K562 (cell line): ENCODE measurements at regions not wholly inside any gene's neighbourhood (a gene's known extent, or its start where the extent isn't known, plus 50 kb on each side); places are given as distances from the start of the nearest gene placed in this dataset.

Experiments used
- BCL6 ChIP-seq: fragments of 250-450 bp; sonication (Bioruptor Pico); IDR thresholded peaks from 2 replicates; pipeline ENCODE4 v1.4.0; 2020
- BCOR ChIP-seq: fragments of 450-650 bp; IDR thresholded peaks from 2 replicates; pipeline ENCODE4 v1.6.1; 2016
- CHD2 ChIP-seq: IDR thresholded peaks from 2 replicates; pipeline ENCODE4 v1.6.1; 2011; ENCODE audit warnings: low read depth, low read length
- GABPA ChIP-seq: fragments of 200-800 bp; sonication (Bioruptor generic); conservative IDR thresholded peaks from 2 replicates; pipeline ENCODE4 v1.6.1; 2016; ENCODE audit warnings: low read depth, missing genetic modification characterization, missing compliant biosample characterization
- GTF2F1 ChIP-seq: IDR thresholded peaks from 2 replicates; pipeline ENCODE4 v1.6.1; 2011; ENCODE audit warnings: low read depth, low read length, improper control_type of control experiment
- JUN ChIP-seq, 2 experiments: sonication (generic) in 1 of 2; formaldehyde crosslinking in 1 of 2; IDR thresholded peaks; 2 replicates each; pipeline versions ENCODE4 v1.6.1 to v1.8.0; 2012 to 2022; ENCODE audit warnings: borderline replicate concordance in 2 of 2, mild to moderate bottlenecking in 2 of 2, improper control_type of control experiment in 1 of 2, low read depth in 1 of 2, low read length in 1 of 2, missing genetic modification reagents in 1 of 2
- KDM2B ChIP-seq: fragments of 250-450 bp; sonication (Bioruptor Pico); IDR thresholded peaks from 2 replicates; pipeline ENCODE4 v1.8.0; 2021; ENCODE audit warnings: mild to moderate bottlenecking, moderate library complexity
- KLF13 ChIP-seq: fragments of 450-650 bp; IDR thresholded peaks from 2 replicates; pipeline ENCODE4 v1.6.1; 2016; ENCODE audit warnings: missing genetic modification characterization, low read depth, mild to moderate bottlenecking, missing compliant biosample characterization, moderate library complexity, borderline replicate concordance
- MAFG ChIP-seq: fragments of 450-650 bp; conservative IDR thresholded peaks from 2 replicates; pipeline ENCODE4 v1.6.1; 2016; ENCODE audit warnings: missing genetic modification characterization, missing compliant biosample characterization
- MAX ChIP-seq: sonication (generic); formaldehyde crosslinking; IDR thresholded peaks from 2 replicates; pipeline ENCODE4 v1.9.0; 2022; ENCODE audit warnings: mild to moderate bottlenecking, missing genetic modification reagents
- RUNX1 ChIP-seq: sonication (generic); IDR thresholded peaks from 2 replicates; pipeline ENCODE4 v1.6.1; 2016; ENCODE audit warnings: antibody characterized with exemption, low read depth
- SP1 ChIP-seq: sonication (generic); formaldehyde crosslinking; IDR thresholded peaks from 2 replicates; pipeline ENCODE4 v1.8.1; 2022; ENCODE audit warnings: mild to moderate bottlenecking, missing genetic modification reagents
- ZNF584 ChIP-seq: fragments of 200-800 bp; sonication (Bioruptor generic); IDR thresholded peaks from 2 replicates; pipeline ENCODE4 v1.6.1; 2016; ENCODE audit warnings: low read depth, mild to moderate bottlenecking, missing genetic modification characterization, missing compliant biosample characterization
- TF ChIP-seq, protein P1 (sequence below), 2 experiments: fragments of 450-650 bp; IDR thresholded peaks; 2 replicates each; pipeline ENCODE4 v1.6.1; 2018; ENCODE audit warnings: mild to moderate bottlenecking in 2 of 2, low read depth in 1 of 2; ENCODE audit not compliant: partially characterized antibody in 2 of 2
- TF ChIP-seq, protein P2 (sequence below), 3 experiments: fragments of 200-800 bp in 1 of 3; sonication (Bioruptor generic) in 1 of 3; sonication (generic) in 1 of 3; formaldehyde crosslinking in 1 of 3; IDR thresholded peaks; 2 replicates each; pipeline versions ENCODE4 v1.6.1 to v1.8.0; 2016 to 2022; ENCODE audit warnings: mild to moderate bottlenecking in 2 of 3, missing compliant biosample characterization in 2 of 3, missing genetic modification characterization in 2 of 3, missing genetic modification reagents in 1 of 3
- TF ChIP-seq, protein P3 (sequence below): fragments of 450-650 bp; conservative IDR thresholded peaks from 2 replicates; pipeline ENCODE4 v1.6.1; 2016; ENCODE audit warnings: missing genetic modification characterization, low read depth, mild to moderate bottlenecking, missing compliant biosample characterization, moderate library complexity
- TF ChIP-seq, protein P4 (sequence below): fragments of 250-450 bp; sonication (Bioruptor Pico); IDR thresholded peaks from 2 replicates; pipeline ENCODE4 v1.9.0; 2021; ENCODE audit warnings: mild to moderate bottlenecking, inconsistent platforms

DNA sequence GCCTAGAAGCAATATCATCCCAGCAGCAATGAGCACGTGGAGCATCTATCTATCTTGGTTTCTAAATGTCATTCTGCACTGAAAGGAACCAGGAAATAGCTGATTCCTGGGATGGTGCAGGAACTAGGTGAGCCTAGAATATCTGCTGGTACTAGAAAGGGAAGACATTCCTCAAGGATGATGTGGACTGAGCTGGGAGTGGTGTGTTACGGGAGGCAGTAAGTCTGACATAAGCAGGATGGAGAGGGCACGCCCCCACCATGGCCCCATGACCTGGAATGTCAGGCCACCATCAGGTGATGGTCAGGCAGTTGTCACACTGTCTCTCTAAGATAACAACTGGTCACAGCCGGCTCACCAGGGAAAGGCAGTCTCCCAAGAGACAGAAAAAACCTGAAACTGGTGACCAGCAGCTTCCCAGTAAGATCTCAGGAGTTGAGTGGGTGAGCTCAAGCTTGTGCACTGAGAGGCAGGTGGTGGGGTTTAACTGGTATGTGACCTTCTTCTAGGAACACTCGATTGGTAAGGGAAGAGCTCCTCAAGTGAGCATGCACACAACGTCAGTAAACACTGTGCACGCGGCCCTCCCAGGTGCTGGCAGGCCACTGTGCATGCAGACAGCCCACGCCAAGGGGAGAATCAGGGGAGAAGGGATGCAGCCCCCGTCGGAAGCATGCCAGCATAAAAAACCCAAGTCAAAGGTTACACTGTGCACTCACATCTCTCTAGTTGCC is 148.7 kb downstream of the ADSS2 start (continued):
- TF ChIP-seq KDM2B (CRISPR knock-in tag): no peak
- peak; percentile 80; the same call in 1 of the 2 replicates for TF ChIP-seq ZNF584
- TF ChIP-seq, protein P1, sequence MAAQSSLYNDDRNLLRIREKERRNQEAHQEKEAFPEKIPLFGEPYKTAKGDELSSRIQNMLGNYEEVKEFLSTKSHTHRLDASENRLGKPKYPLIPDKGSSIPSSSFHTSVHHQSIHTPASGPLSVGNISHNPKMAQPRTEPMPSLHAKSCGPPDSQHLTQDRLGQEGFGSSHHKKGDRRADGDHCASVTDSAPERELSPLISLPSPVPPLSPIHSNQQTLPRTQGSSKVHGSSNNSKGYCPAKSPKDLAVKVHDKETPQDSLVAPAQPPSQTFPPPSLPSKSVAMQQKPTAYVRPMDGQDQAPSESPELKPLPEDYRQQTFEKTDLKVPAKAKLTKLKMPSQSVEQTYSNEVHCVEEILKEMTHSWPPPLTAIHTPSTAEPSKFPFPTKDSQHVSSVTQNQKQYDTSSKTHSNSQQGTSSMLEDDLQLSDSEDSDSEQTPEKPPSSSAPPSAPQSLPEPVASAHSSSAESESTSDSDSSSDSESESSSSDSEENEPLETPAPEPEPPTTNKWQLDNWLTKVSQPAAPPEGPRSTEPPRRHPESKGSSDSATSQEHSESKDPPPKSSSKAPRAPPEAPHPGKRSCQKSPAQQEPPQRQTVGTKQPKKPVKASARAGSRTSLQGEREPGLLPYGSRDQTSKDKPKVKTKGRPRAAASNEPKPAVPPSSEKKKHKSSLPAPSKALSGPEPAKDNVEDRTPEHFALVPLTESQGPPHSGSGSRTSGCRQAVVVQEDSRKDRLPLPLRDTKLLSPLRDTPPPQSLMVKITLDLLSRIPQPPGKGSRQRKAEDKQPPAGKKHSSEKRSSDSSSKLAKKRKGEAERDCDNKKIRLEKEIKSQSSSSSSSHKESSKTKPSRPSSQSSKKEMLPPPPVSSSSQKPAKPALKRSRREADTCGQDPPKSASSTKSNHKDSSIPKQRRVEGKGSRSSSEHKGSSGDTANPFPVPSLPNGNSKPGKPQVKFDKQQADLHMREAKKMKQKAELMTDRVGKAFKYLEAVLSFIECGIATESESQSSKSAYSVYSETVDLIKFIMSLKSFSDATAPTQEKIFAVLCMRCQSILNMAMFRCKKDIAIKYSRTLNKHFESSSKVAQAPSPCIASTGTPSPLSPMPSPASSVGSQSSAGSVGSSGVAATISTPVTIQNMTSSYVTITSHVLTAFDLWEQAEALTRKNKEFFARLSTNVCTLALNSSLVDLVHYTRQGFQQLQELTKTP (IDR thresholded peaks at IDR 0.05; ENCODE audit: low read depth in 1 of 2, partially characterized antibody in 2 of 2): peak in 1 of 2 experiments; percentile 85
- TF ChIP-seq RUNX1: 0 out of 2 replicates have a peak, but pooled peaks have one; percentile 22
- TF ChIP-seq GTF2F1: no peak
- TF ChIP-seq, protein P2, sequence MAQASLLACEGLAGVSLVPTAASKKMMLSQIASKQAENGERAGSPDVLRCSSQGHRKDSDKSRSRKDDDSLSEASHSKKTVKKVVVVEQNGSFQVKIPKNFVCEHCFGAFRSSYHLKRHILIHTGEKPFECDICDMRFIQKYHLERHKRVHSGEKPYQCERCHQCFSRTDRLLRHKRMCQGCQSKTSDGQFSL (CRISPR knock-in tag; IDR thresholded peaks at IDR 0.05): 0 out of 2 replicates have a peak, but pooled peaks have one; percentile 45
- TF ChIP-seq, protein P2 (tag; IDR thresholded peaks at IDR 0.05): no peak
- TF ChIP-seq, protein P3, sequence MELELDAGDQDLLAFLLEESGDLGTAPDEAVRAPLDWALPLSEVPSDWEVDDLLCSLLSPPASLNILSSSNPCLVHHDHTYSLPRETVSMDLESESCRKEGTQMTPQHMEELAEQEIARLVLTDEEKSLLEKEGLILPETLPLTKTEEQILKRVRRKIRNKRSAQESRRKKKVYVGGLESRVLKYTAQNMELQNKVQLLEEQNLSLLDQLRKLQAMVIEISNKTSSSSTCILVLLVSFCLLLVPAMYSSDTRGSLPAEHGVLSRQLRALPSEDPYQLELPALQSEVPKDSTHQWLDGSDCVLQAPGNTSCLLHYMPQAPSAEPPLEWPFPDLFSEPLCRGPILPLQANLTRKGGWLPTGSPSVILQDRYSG: peak; percentile 86
- TF ChIP-seq, protein P4, sequence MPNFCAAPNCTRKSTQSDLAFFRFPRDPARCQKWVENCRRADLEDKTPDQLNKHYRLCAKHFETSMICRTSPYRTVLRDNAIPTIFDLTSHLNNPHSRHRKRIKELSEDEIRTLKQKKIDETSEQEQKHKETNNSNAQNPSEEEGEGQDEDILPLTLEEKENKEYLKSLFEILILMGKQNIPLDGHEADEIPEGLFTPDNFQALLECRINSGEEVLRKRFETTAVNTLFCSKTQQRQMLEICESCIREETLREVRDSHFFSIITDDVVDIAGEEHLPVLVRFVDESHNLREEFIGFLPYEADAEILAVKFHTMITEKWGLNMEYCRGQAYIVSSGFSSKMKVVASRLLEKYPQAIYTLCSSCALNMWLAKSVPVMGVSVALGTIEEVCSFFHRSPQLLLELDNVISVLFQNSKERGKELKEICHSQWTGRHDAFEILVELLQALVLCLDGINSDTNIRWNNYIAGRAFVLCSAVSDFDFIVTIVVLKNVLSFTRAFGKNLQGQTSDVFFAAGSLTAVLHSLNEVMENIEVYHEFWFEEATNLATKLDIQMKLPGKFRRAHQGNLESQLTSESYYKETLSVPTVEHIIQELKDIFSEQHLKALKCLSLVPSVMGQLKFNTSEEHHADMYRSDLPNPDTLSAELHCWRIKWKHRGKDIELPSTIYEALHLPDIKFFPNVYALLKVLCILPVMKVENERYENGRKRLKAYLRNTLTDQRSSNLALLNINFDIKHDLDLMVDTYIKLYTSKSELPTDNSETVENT: 0 out of 2 replicates have a peak, but pooled peaks have one; percentile 40
- peak; percentile 29; the same call in 1 of the 2 replicates for TF ChIP-seq GABPA (tag)
- TF ChIP-seq BCOR: peak; percentile 60; the same call in 1 of the 2 replicates
- peak; percentile 96 for TF ChIP-seq KLF13 (tag)
- TF ChIP-seq MAX: peak; percentile 92
- peak; percentile 34; the same call in 1 of the 2 replicates for TF ChIP-seq MAFG
- TF ChIP-seq JUN (IDR thresholded peaks at IDR 0.05; ENCODE audit: borderline replicate concordance, low read depth, low read length): peak; percentile 77
- no peak for TF ChIP-seq JUN (CRISPR knock-in tag; IDR thresholded peaks at IDR 0.05; ENCODE audit: borderline replicate concordance)
- peak; percentile 80; the same call in 1 of the 2 replicates for TF ChIP-seq SP1 (CRISPR knock-in tag)
- peak; percentile 5; the same call in 1 of the 2 replicates for TF ChIP-seq BCL6
- TF ChIP-seq CHD2: no peak
